H1 (cell line): ENCODE measurements at regions not wholly inside any gene's neighbourhood (a gene's known extent, or its start where the extent isn't known, plus 50 kb on each side); places are given as distances from the start of the nearest gene placed in this dataset.

Experiments used
- ASH2L ChIP-seq: fragments of 200-600, 300-600 bp; sonication (generic); IDR thresholded peaks from one replicate; pipeline ENCODE4 v1.7.1; 2017; ENCODE audit warnings: low read length
- ATF3 ChIP-seq: IDR thresholded peaks from 2 replicates; pipeline ENCODE4 v1.6.1; 2011; ENCODE audit warnings: low read depth, mild to moderate bottlenecking, low read length; ENCODE audit not compliant: insufficient read depth
- CHD1 ChIP-seq: IDR thresholded peaks from 2 replicates; pipeline ENCODE4 v1.6.1; 2012; ENCODE audit warnings: low read depth, low read length, improper control_type of control experiment
- EP300 ChIP-seq, 2 experiments: IDR thresholded peaks; 1 replicate in 1 of 2; 2 replicates in 1 of 2; pipeline ENCODE4 v1.6.1; 2011 to 2012; ENCODE audit warnings: low read depth in 2 of 2, low read length in 2 of 2, mild to moderate bottlenecking in 2 of 2, borderline replicate concordance in 1 of 2, inconsistent platforms in 1 of 2, moderate library complexity in 1 of 2
- EZH2 ChIP-seq: fragments of 200-600 bp; sonication (generic); IDR thresholded peaks from 2 replicates; pipeline ENCODE4 v1.7.1; 2012; ENCODE audit warnings: low read depth, mild to moderate bottlenecking, moderate library complexity, low read length, inconsistent platforms; ENCODE audit not compliant: severe bottlenecking
- GTF2F1 ChIP-seq: IDR thresholded peaks from 2 replicates; pipeline ENCODE4 v1.6.1; 2012; ENCODE audit warnings: low read depth, low read length, improper control_type of control experiment, borderline replicate concordance
- MAFK ChIP-seq: IDR thresholded peaks from 2 replicates; pipeline ENCODE4 v1.6.1; 2012; ENCODE audit warnings: low read depth, mild to moderate bottlenecking, improper control_type of control experiment, low read length
- POLR2A ChIP-seq, 2 experiments: IDR thresholded peaks; 1 replicate in 1 of 2; 2 replicates in 1 of 2; pipeline ENCODE4 v1.6.1; 2011; ENCODE audit warnings: low read depth in 2 of 2, low read length in 2 of 2, mild to moderate bottlenecking in 2 of 2; ENCODE audit errors: control extremely low read depth in 1 of 2
- POLR2AphosphoS5 ChIP-seq: IDR thresholded peaks from 2 replicates; pipeline ENCODE4 v1.6.1; 2011; ENCODE audit warnings: low read depth, low read length
- SP1 ChIP-seq: IDR thresholded peaks from 2 replicates; pipeline ENCODE4 v1.6.1; 2011; ENCODE audit warnings: low read depth, low read length
- SUZ12 ChIP-seq: fragments of 200-600 bp; sonication (generic); IDR thresholded peaks from 2 replicates; pipeline ENCODE4 v1.6.1; 2012; ENCODE audit warnings: mild to moderate bottlenecking, inconsistent platforms, low read length, moderate library complexity, mixed read lengths
- TAF1 ChIP-seq: IDR thresholded peaks from 2 replicates; pipeline ENCODE4 v1.6.1; 2011; ENCODE audit warnings: mild to moderate bottlenecking, low read depth, low read length
- ZNF274 ChIP-seq: IDR thresholded peaks from 2 replicates; pipeline ENCODE4 v1.7.0; 2012; ENCODE audit warnings: low read length, borderline replicate concordance; ENCODE audit errors: extremely low read depth
- TF ChIP-seq, protein P1 (sequence below), 3 experiments: IDR thresholded peaks; 1 replicate in 2 of 3; 2 replicates in 1 of 3; pipeline versions ENCODE4 v1.5.1 to v1.6.1; 2011; ENCODE audit warnings: low read length in 3 of 3, mild to moderate bottlenecking in 3 of 3, inconsistent platforms in 2 of 3, low read depth in 1 of 3, moderate library complexity in 1 of 3; ENCODE audit not compliant: insufficient read depth in 1 of 3; ENCODE audit errors: control extremely low read depth in 1 of 3

DNA sequence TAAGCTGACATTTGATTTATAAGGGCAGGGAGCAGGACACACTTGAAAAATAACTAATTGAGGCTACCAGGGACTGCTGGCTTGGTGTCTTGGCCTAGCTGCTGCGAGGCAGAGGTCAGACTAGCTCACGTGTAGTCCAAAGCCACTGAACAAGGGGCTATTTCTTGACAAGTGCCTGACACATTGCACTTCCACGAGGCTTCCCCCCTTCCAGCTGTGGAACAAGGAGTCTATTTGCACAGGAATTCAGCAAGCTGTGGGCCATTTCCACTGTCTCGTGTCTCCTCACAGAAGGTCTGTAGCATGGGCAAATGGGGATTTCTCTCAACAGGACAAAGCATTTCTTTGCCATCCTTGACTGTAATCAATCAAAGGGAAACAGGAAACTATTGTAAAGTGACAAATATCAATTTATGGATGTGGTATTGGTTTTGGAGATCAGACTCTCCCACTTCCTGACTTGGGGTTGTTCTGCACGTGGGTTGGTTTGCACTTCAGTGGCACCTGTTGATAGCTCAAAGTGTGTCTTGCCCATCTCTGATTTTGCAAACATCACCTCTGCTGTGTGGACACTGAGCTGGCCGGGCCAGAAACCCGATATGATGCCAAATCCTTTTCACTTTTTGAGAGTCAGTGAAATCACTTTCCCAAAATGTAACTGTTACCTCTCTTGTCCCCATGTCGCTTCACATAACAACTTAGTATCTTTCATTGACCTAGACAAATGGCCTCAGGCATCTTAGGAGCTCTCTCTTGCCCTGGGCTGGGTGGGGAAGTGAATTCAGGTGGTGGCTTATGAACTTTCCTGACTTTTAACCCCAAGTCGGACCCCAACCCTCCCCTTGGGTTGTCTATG, 107.4 kb upstream of the MAMLD1 start:
- TF ChIP-seq, protein P1, sequence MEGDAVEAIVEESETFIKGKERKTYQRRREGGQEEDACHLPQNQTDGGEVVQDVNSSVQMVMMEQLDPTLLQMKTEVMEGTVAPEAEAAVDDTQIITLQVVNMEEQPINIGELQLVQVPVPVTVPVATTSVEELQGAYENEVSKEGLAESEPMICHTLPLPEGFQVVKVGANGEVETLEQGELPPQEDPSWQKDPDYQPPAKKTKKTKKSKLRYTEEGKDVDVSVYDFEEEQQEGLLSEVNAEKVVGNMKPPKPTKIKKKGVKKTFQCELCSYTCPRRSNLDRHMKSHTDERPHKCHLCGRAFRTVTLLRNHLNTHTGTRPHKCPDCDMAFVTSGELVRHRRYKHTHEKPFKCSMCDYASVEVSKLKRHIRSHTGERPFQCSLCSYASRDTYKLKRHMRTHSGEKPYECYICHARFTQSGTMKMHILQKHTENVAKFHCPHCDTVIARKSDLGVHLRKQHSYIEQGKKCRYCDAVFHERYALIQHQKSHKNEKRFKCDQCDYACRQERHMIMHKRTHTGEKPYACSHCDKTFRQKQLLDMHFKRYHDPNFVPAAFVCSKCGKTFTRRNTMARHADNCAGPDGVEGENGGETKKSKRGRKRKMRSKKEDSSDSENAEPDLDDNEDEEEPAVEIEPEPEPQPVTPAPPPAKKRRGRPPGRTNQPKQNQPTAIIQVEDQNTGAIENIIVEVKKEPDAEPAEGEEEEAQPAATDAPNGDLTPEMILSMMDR (IDR thresholded peaks at IDR 0.05; ENCODE audit: control extremely low read depth in 1 of 3, insufficient read depth in 1 of 3, low read depth in 1 of 3, low read length in 3 of 3), result no peak
- no peak for TF ChIP-seq POLR2A (IDR thresholded peaks at IDR 0.05; ENCODE audit: control extremely low read depth in 1 of 2, low read depth in 2 of 2, low read length in 2 of 2)
- no peak for TF ChIP-seq ZNF274
- TF ChIP-seq POLR2AphosphoS5, result no peak
- TF ChIP-seq SUZ12, result no peak
- TF ChIP-seq EZH2, result no peak
- no peak for TF ChIP-seq EP300 (IDR thresholded peaks at IDR 0.05; ENCODE audit: borderline replicate concordance in 1 of 2, low read depth in 2 of 2, low read length in 2 of 2)
- TF ChIP-seq MAFK, result no peak
- TF ChIP-seq CHD1, result no peak
- no peak for TF ChIP-seq SP1
- TF ChIP-seq GTF2F1, result no peak
- TF ChIP-seq TAF1, result no peak
- no peak for TF ChIP-seq ASH2L
- no peak for TF ChIP-seq ATF3
